Tibial nerve (tissue), 4 donors: ENCODE measurements at regions not wholly inside any gene's neighbourhood (a gene's known extent, or its start where the extent isn't known, plus 50 kb on each side); places are given as distances from the start of the nearest gene placed in this dataset.
"Not testable (repeated sequence)": the region's sequence is repeated elsewhere in the genome, so short reads cannot be mapped to it uniquely, and the experiment has no call there.

ENCODE experiments used
- DNase-seq, 2 donors: peaks; one replicate each; pipeline ENCODE4 v3.0.0-alpha.2; 2019; ENCODE audit warnings: low spot score in 2 of 2
- H3K27ac ChIP-seq, 4 donors: fragments of 200-600 bp; sonication (generic) in 3 of 4; one replicate each; pipeline ENCODE4 v1.5.1; 2017 to 2019; ENCODE audit warnings: mild to moderate bottlenecking in 1 of 4
- H3K27me3 ChIP-seq, 2 donors: fragments of 200-600 bp; sonication (generic) in 1 of 2; one replicate each; pipeline versions ENCODE4 v1.5.1 to v1.6.0; 2017 to 2019
- H3K36me3 ChIP-seq, 3 donors: fragments of 200-600 bp; sonication (generic); one replicate each; pipeline ENCODE4 v1.5.1; 2018 to 2019
- H3K4me1 ChIP-seq, 4 donors: fragments of 200-600 bp; sonication (generic) in 3 of 4; one replicate each; pipeline ENCODE4 v1.5.1; 2017 to 2019
- H3K4me3 ChIP-seq, 4 donors: fragments of 200-600 bp; sonication (generic) in 3 of 4; one replicate each; pipeline ENCODE4 v1.5.1; 2017 to 2019; ENCODE audit warnings: mild to moderate bottlenecking in 1 of 4, moderate library complexity in 1 of 4
- H3K9me3 ChIP-seq, 4 donors: fragments of 200-600 bp; sonication (generic) in 3 of 4; one replicate each; pipeline ENCODE4 v1.5.1; 2017 to 2019
- WGBS, 2 donors: methylation state at CpG; one replicate each; pipeline ENCODE4 v1.1.5; 2018; 5-methylcytosine and 5-hydroxymethylcytosine counted together

- not testable (repeated sequence) for H3K9me3 ChIP-seq, H3K4me1 ChIP-seq, H3K27ac ChIP-seq, H3K36me3 ChIP-seq, H3K27me3 ChIP-seq, H3K4me3 ChIP-seq
- 79% methylated on average over 3 of the region's 5 CpGs; no CpG with 5 or more reads in 1 of the 2 donors for WGBS, 2 donors
- peak in 1 of 2 donors; percentile 12 for DNase-seq
Observed at GRCh38 chr13:16050055-16050454, 3131.6 kb downstream of the TUBA3C start.

- not testable (repeated sequence) for H3K4me3 ChIP-seq, H3K27ac ChIP-seq, DNase-seq, H3K36me3 ChIP-seq, H3K4me1 ChIP-seq, H3K27me3 ChIP-seq
- peaks cover 0 to 52% (median 9%) of the 10 kb centered on the region in 4 donors for H3K9me3 ChIP-seq
- WGBS, 2 donors = 44 to 49% methylated on average over 5 of the region's 5 CpGs
Observed at GRCh38 chr13:16017494-16018009, 3164.1 kb downstream of the TUBA3C start.

GRCh38 chr13:16008271-16008670 lies 3173.4 kb downstream of the TUBA3C start:
- WGBS, 2 donors = 24 to 29% methylated on average over 2 of the region's 2 CpGs
- DNase-seq = not testable (repeated sequence)

More at GRCh38 chr13:16008271-16008670, 3173.4 kb downstream of the TUBA3C start:
- H3K4me3 ChIP-seq, H3K27me3 ChIP-seq, H3K36me3 ChIP-seq, H3K27ac ChIP-seq, H3K4me1 ChIP-seq: not testable (repeated sequence)
- peaks cover 0 to 48% (median 7%) of the 10 kb centered on the region in 4 donors for H3K9me3 ChIP-seq
